Ovary (tissue), 3 donors: ENCODE measurements at regions not wholly inside any gene's neighbourhood (a gene's known extent, or its start where the extent isn't known, plus 50 kb on each side); places are given as distances from the start of the nearest gene placed in this dataset.

Source experiments
- EP300 ChIP-seq: sonication (generic); formaldehyde crosslinking; IDR thresholded peaks from one replicate; pipeline ENCODE4 v1.6.1; 2017; ENCODE audit warnings: antibody characterized with exemption
- TF ChIP-seq, protein P1 (sequence below), 3 donors: fragments of 450-650 bp in 2 of 3; fragments of 200-600 bp in 1 of 3; IDR thresholded peaks; one replicate each; pipeline versions ENCODE4 v1.5.1 to v1.8.0; 2016 to 2022; ENCODE audit warnings: antibody characterized with exemption in 3 of 3, mild to moderate bottlenecking in 1 of 3
- donor health status: DM: no; HTN: no; CAD: no.

- TF ChIP-seq, protein P1, sequence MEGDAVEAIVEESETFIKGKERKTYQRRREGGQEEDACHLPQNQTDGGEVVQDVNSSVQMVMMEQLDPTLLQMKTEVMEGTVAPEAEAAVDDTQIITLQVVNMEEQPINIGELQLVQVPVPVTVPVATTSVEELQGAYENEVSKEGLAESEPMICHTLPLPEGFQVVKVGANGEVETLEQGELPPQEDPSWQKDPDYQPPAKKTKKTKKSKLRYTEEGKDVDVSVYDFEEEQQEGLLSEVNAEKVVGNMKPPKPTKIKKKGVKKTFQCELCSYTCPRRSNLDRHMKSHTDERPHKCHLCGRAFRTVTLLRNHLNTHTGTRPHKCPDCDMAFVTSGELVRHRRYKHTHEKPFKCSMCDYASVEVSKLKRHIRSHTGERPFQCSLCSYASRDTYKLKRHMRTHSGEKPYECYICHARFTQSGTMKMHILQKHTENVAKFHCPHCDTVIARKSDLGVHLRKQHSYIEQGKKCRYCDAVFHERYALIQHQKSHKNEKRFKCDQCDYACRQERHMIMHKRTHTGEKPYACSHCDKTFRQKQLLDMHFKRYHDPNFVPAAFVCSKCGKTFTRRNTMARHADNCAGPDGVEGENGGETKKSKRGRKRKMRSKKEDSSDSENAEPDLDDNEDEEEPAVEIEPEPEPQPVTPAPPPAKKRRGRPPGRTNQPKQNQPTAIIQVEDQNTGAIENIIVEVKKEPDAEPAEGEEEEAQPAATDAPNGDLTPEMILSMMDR (IDR thresholded peaks at IDR 0.05) = no peak
- no peak for TF ChIP-seq EP300
Observed at GRCh38 chr6:21740376-21741124, 147.0 kb downstream of the SOX4 start.
